Upper lobe of left lung (tissue), 4 donors: ENCODE measurements at regions not wholly inside any gene's neighbourhood (a gene's known extent, or its start where the extent isn't known, plus 50 kb on each side); places are given as distances from the start of the nearest gene placed in this dataset.

ENCODE experiments used
- CTCF ChIP-seq, 6 experiments: fragments of 450-650 bp in 4 of 6; fragments of 200-600 bp in 2 of 6; sonication (generic) in 2 of 6; IDR thresholded peaks; one replicate each; pipeline ENCODE4 v1.5.1; 2016 to 2019; ENCODE audit warnings: antibody characterized with exemption in 6 of 6
- POLR2A ChIP-seq, 4 donors: fragments of 450-650 bp; IDR thresholded peaks; one replicate each; pipeline ENCODE4 v1.5.1; 2016 to 2017; ENCODE audit warnings: antibody characterized with exemption in 4 of 4, mild to moderate bottlenecking in 2 of 4

GRCh38 chr17:70464995-70465394 is 295.7 kb downstream of the KCNJ2 start:
- TF ChIP-seq CTCF (IDR thresholded peaks at IDR 0.05), result no peak
- TF ChIP-seq POLR2A (IDR thresholded peaks at IDR 0.05), result no peak
